Tibial nerve (tissue), 4 donors: ENCODE measurements at regions not wholly inside any gene's neighbourhood (a gene's known extent, or its start where the extent isn't known, plus 50 kb on each side); places are given as distances from the start of the nearest gene placed in this dataset.

ENCODE experiments used
- CTCF ChIP-seq, 5 experiments: fragments of 200-600 bp in 3 of 5; fragments of 450-650 bp in 2 of 5; sonication (generic) in 3 of 5; IDR thresholded peaks; one replicate each; pipeline ENCODE4 v1.5.1; 2016 to 2019; ENCODE audit warnings: antibody characterized with exemption in 5 of 5, mild to moderate bottlenecking in 3 of 5, moderate library complexity in 2 of 5
- EP300 ChIP-seq, 2 donors: sonication (generic); formaldehyde crosslinking; IDR thresholded peaks; one replicate each; pipeline ENCODE4 v1.6.1; 2017; ENCODE audit warnings: antibody characterized with exemption in 2 of 2, mild to moderate bottlenecking in 1 of 2
- POLR2A ChIP-seq, 2 donors: fragments of 450-650 bp; IDR thresholded peaks; one replicate each; pipeline ENCODE4 v1.6.1; 2017; ENCODE audit warnings: antibody characterized with exemption in 2 of 2, mild to moderate bottlenecking in 2 of 2, moderate library complexity in 2 of 2

DNA sequence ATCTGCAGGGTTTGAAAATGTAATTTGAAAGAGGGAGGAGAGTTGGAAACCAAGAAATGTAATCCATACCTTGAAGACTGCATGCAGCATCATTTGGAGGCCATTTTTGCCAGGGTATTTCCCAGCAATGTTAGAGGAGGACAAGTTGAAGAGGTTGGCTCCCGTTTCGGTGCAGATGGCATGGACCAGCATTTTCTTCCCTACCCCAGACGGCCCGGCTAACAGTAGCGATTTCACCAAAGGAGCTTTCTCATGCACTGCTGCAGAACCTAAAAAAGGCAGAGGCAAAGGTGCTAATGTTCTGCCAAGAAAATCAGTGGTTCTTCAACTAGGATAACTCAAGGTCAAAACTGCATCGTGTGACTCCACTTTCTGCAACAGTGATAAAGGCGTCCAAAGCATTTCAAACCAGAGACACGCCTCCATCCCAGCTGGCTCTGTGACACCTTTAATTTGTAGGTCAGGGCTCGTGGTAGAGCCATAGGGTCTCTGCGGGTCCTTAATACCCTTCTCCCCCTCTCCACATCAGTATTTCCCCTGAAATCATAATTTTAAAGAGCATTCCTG is 99.6 kb upstream of the ASB18 start:
- TF ChIP-seq CTCF (IDR thresholded peaks at IDR 0.05) (no peak), POLR2A (IDR thresholded peaks at IDR 0.05) (no peak), EP300 (IDR thresholded peaks at IDR 0.05) (no peak)
